ENCODE measurements at regions not wholly inside any gene's neighbourhood (a gene's known extent, or its start where the extent isn't known, plus 50 kb on each side); places are given as distances from the start of the nearest gene placed in this dataset.

GRCh38 chr5:52359261-52359660 lies 428.5 kb upstream of the ITGA1 start (continued):
- TF ChIP-seq E2F6 (IDR thresholded peaks at IDR 0.05) = no peak
- TF ChIP-seq KDM4A (IDR thresholded peaks at IDR 0.05; ENCODE audit: low read depth, low read length, severe bottlenecking) = no peak

Measured in H1 (cell line).